Neutrophil (primary cell): ENCODE measurements at regions not wholly inside any gene's neighbourhood (a gene's known extent, or its start where the extent isn't known, plus 50 kb on each side); places are given as distances from the start of the nearest gene placed in this dataset.
"Not testable (repeated sequence)": the region's sequence is repeated elsewhere in the genome, so short reads cannot be mapped to it uniquely, and the experiment has no call there.

Source experiments
- H3K27ac ChIP-seq: fragments of 200-600 bp; sonication (generic); 2 replicates; pipeline ENCODE4 v1.5.1; 2016; ENCODE audit warnings: mild to moderate bottlenecking, moderate library complexity
- H3K27me3 ChIP-seq: fragments of 200-600 bp; sonication (generic); 2 replicates; pipeline ENCODE4 v1.6.0; 2016; ENCODE audit warnings: mild to moderate bottlenecking
- H3K36me3 ChIP-seq: fragments of 200-600 bp; sonication (generic); 2 replicates; pipeline ENCODE4 v1.5.1; 2017
- H3K4me1 ChIP-seq, 2 experiments: fragments of 200-600 bp in 1 of 2; sonication (generic) in 1 of 2; 1 replicate in 1 of 2; 2 replicates in 1 of 2; pipeline versions ENCODE4 v1.5.1 to v1.6.1; 2013 to 2016; ENCODE audit warnings: low read depth in 1 of 2, low read length in 1 of 2, mild to moderate bottlenecking in 1 of 2, moderate library complexity in 1 of 2; ENCODE audit not compliant: control insufficient read depth in 1 of 2, insufficient read depth in 1 of 2
- H3K4me3 ChIP-seq, 2 experiments: fragments of 200-600 bp in 1 of 2; sonication (generic) in 1 of 2; 1 replicate in 1 of 2; 2 replicates in 1 of 2; pipeline ENCODE4 v1.5.1; 2013 to 2016; ENCODE audit warnings: low read depth in 1 of 2, low read length in 1 of 2, mild to moderate bottlenecking in 1 of 2, moderate library complexity in 1 of 2
- H3K9me3 ChIP-seq: fragments of 200-600 bp; sonication (generic); 2 replicates; pipeline ENCODE4 v1.5.1; 2016
- CTCF ChIP-seq: fragments of 200-600 bp; sonication (generic); IDR thresholded peaks from 2 replicates; pipeline ENCODE4 v1.5.1; 2016; ENCODE audit warnings: antibody characterized with exemption

- H3K9me3 ChIP-seq, result no peaks in the 10 kb centered on the region
- no peaks in the 10 kb centered on the region for H3K27me3 ChIP-seq
- no peak overlapping the region for H3K27ac ChIP-seq
- H3K36me3 ChIP-seq, result no peaks in the 10 kb centered on the region
- H3K4me1 ChIP-seq, result peaks cover 43 to 77% of the 10 kb centered on the region in 2 experiments
- no peak for TF ChIP-seq CTCF
- no peak overlapping the region for H3K4me3 ChIP-seq
These were observed 343.8 kb upstream of the FRG2C start for GRCh38 chr3:75320369-75320768.

GRCh38 chr3:75321060-75321459, 343.1 kb upstream of the FRG2C start:
- Histone ChIP-seq H3K4me1 (peaks cover 43 to 82% of the 10 kb centered on the region in 2 experiments), H3K27me3 (no peaks in the 10 kb centered on the region), H3K4me3 (no peak overlapping the region), H3K27ac (no peak overlapping the region), H3K36me3 (no peaks in the 10 kb centered on the region), H3K9me3 (no peaks in the 10 kb centered on the region)
- no peak for TF ChIP-seq CTCF

GRCh38 chr3:75323936-75324335, 340.2 kb upstream of the FRG2C start:
- H3K27me3 ChIP-seq, H3K4me3 ChIP-seq, H3K9me3 ChIP-seq, H3K27ac ChIP-seq, H3K36me3 ChIP-seq: not testable (repeated sequence)
- H3K4me1 ChIP-seq, result peaks cover 21 to 58% of the 10 kb centered on the region in 2 experiments

GRCh38 chr3:75325716-75326115, 338.4 kb upstream of the FRG2C start:
- H3K27me3 ChIP-seq, result no peaks in the 10 kb centered on the region
- no peak for TF ChIP-seq CTCF
- no peak overlapping the region for H3K4me3 ChIP-seq
- H3K36me3 ChIP-seq, result no peaks in the 10 kb centered on the region
- no peaks in the 10 kb centered on the region for H3K9me3 ChIP-seq
- H3K4me1 ChIP-seq, result peaks cover 10 to 40% of the 10 kb centered on the region in 2 experiments
- no peak overlapping the region for H3K27ac ChIP-seq

GRCh38 chr3:75327453-75327852, 336.7 kb upstream of the FRG2C start:
- Histone ChIP-seq H3K4me3 (no peak overlapping the region), H3K4me1 (peaks cover 10 to 33% of the 10 kb centered on the region in 2 experiments), H3K36me3 (no peaks in the 10 kb centered on the region), H3K27me3 (no peaks in the 10 kb centered on the region), H3K27ac (no peak overlapping the region), H3K9me3 (no peaks in the 10 kb centered on the region)
- TF ChIP-seq CTCF, result no peak

- Histone ChIP-seq H3K4me1 (peaks cover 5 to 12% of the 10 kb centered on the region in 2 experiments), H3K9me3 (no peaks in the 10 kb centered on the region), H3K27ac (no peak overlapping the region), H3K4me3 (no peak overlapping the region), H3K36me3 (no peaks in the 10 kb centered on the region), H3K27me3 (no peaks in the 10 kb centered on the region)
- no peak for TF ChIP-seq CTCF
These were observed 334.5 kb upstream of the FRG2C start for GRCh38 chr3:75329476-75330097.

GRCh38 chr3:75330446-75330845, 333.7 kb upstream of the FRG2C start:
- not testable (repeated sequence) for H3K27me3 ChIP-seq, H3K4me3 ChIP-seq, H3K27ac ChIP-seq, H3K36me3 ChIP-seq, H3K9me3 ChIP-seq, H3K4me1 ChIP-seq

GRCh38 chr3:75332090-75332489, 332.0 kb upstream of the FRG2C start:
- not testable (repeated sequence) for H3K36me3 ChIP-seq, H3K9me3 ChIP-seq, H3K27me3 ChIP-seq, H3K4me3 ChIP-seq, H3K27ac ChIP-seq, H3K4me1 ChIP-seq
